GM12878 (cell line): ENCODE measurements at regions not wholly inside any gene's neighbourhood (a gene's known extent, or its start where the extent isn't known, plus 50 kb on each side); places are given as distances from the start of the nearest gene placed in this dataset.

ENCODE experiments used
- ATAC-seq: fragments of 200-7000 bp; cut with Tn5 transposase; 3 replicates; pipeline ENCODE4 v1.9.1; 2020; ENCODE audit warnings: mild to moderate bottlenecking, moderate library complexity
- BruUV-seq: library from RNA; stranded (reverse); fragments of 400-500 nt; replicated peaks from 2 replicates; lab custom pipeline; 2021; lab: Mats Ljungman, UMichigan
- CTCF ChIA-PET: fragments of 300-600 bp; sonication (Branson Sonifier 250); formaldehyde crosslinking; extraction: SDS; loops from one replicate; lab custom pipeline; 2021; ENCODE audit warnings: inconsistent platforms; lab: Yijun Ruan, JAX
- POLR2A ChIA-PET: fragments of 350-600 bp; formaldehyde crosslinking; extraction: SDS; loops from one replicate; lab custom pipeline; 2021; ENCODE audit warnings: inconsistent platforms; lab: Charles Lee
- RAD21 ChIA-PET: fragments of 300-600 bp; sonication (Branson Sonifier 250); formaldehyde crosslinking; loops from one replicate; lab custom pipeline; 2023; ENCODE audit warnings: antibody characterized with exemption; ENCODE audit not compliant: unreplicated experiment; lab: Charles Lee
- SMC1A ChIA-PET: fragments of 300-600 bp; sonication (Branson Sonifier 250); formaldehyde crosslinking; loops from one replicate; lab custom pipeline; 2023; ENCODE audit not compliant: unreplicated experiment, uncharacterized antibody; lab: Charles Lee
- DNase-seq: peaks from one replicate; pipeline ENCODE4 v3.0.0-alpha.2; 2011; ENCODE audit warnings: low read depth, low spot score
- FAIRE-seq: peaks from 3 replicates; lab custom pipeline; 2011; peaks lifted over from hg19 to GRCh38; lab: Jason Lieb, UNC
- H2AFZ ChIP-seq: 2 replicates; pipeline ENCODE4 v1.6.0; 2011; ENCODE audit warnings: low read depth, low read length, control low read depth; ENCODE audit not compliant: control insufficient read depth
- H3K27ac ChIP-seq: 2 replicates; pipeline ENCODE4 v1.5.1; 2011; ENCODE audit warnings: control low read depth; ENCODE audit not compliant: control insufficient read depth, insufficient read depth
- H3K27me3 ChIP-seq, 2 experiments: replicated peaks in 1 of 2; 2 replicates each; pipeline versions ENCODE4 v1.6.0 to v1.6.1; 2011; ENCODE audit warnings: low read length in 1 of 2; ENCODE audit not compliant: control insufficient read depth in 2 of 2, insufficient read depth in 2 of 2
- H3K36me3 ChIP-seq, 2 experiments: 2 replicates each; pipeline ENCODE4 v1.5.1; 2011; ENCODE audit warnings: low read length in 1 of 2; ENCODE audit not compliant: control insufficient read depth in 2 of 2, insufficient read depth in 2 of 2
- H3K4me1 ChIP-seq: 2 replicates; pipeline ENCODE4 v1.6.1; 2011; ENCODE audit warnings: mild to moderate bottlenecking, low read length, moderate library complexity, mixed read lengths; ENCODE audit not compliant: control insufficient read depth, insufficient read depth
- H3K4me2 ChIP-seq: 2 replicates; pipeline ENCODE4 v1.6.0; 2011; ENCODE audit warnings: control low read depth; ENCODE audit not compliant: control insufficient read depth, insufficient read depth
- H3K4me3 ChIP-seq: fragments of 200-600 bp; sonication (generic); 2 replicates; pipeline ENCODE4 v1.5.1; 2016
- H3K79me2 ChIP-seq: 2 replicates; pipeline ENCODE4 v1.6.0; 2011; ENCODE audit warnings: low read length; ENCODE audit not compliant: control insufficient read depth, insufficient read depth
- H3K9ac ChIP-seq: 2 replicates; pipeline ENCODE4 v1.8.0; 2011; ENCODE audit warnings: low read length, control low read depth, mixed read lengths; ENCODE audit not compliant: control insufficient read depth, insufficient read depth
- H3K9me3 ChIP-seq: replicated peaks from 3 replicates; pipeline ENCODE4 v1.5.1; 2011; ENCODE audit warnings: mild to moderate bottlenecking, low read length; ENCODE audit not compliant: control insufficient read depth, insufficient read depth
- H4K20me1 ChIP-seq: 2 replicates; pipeline ENCODE4 v1.6.0; 2011; ENCODE audit not compliant: control insufficient read depth, insufficient read depth
- BACH1 ChIP-seq: fragments of 450-650 bp; IDR thresholded peaks from 2 replicates; pipeline ENCODE4 v1.6.1; 2017; ENCODE audit warnings: mild to moderate bottlenecking, borderline replicate concordance
- CEBPZ ChIP-seq: fragments of 150-350 bp; IDR thresholded peaks from 2 replicates; pipeline ENCODE4 v1.6.1; 2016; ENCODE audit warnings: low read depth, low read length
- ESRRA ChIP-seq: IDR thresholded peaks from 2 replicates; pipeline ENCODE4 v1.6.1; 2012; ENCODE audit warnings: mild to moderate bottlenecking, low read length, improper control_type of control experiment
- IKZF2 ChIP-seq, 2 experiments: fragments of 450-650 bp; IDR thresholded peaks; 2 replicates each; pipeline ENCODE4 v1.6.1; 2017; ENCODE audit warnings: mild to moderate bottlenecking in 2 of 2, moderate library complexity in 2 of 2
- MTA3 ChIP-seq: IDR thresholded peaks from 2 replicates; pipeline ENCODE4 v1.6.1; 2012; ENCODE audit warnings: low read length, inconsistent platforms, borderline replicate concordance
- NFIC ChIP-seq: IDR thresholded peaks from 2 replicates; pipeline ENCODE4 v1.6.1; 2012; ENCODE audit warnings: low read depth, mild to moderate bottlenecking, inconsistent platforms, low read length, moderate library complexity
- SMAD5 ChIP-seq: IDR thresholded peaks from 2 replicates; pipeline ENCODE4 v1.6.1; 2016; ENCODE audit warnings: antibody characterized with exemption, low read depth
- STAT1 ChIP-seq: fragments of 450-650 bp; conservative IDR thresholded peaks from 2 replicates; pipeline ENCODE4 v1.6.1; 2014; ENCODE audit warnings: antibody characterized with exemption, mild to moderate bottlenecking
- ZNF217 ChIP-seq: fragments of 450-650 bp; IDR thresholded peaks from 2 replicates; pipeline ENCODE4 v1.6.1; 2017; ENCODE audit warnings: antibody characterized with exemption, mild to moderate bottlenecking
- ZNF274 ChIP-seq: IDR thresholded peaks from one replicate; pipeline ENCODE4 v1.8.0; 2011; ENCODE audit not compliant: insufficient read length, insufficient read depth
- WGBS: methylation state at CpG from one replicate; pipeline ENCODE4 v1.1.6; 2016; ENCODE audit warnings: low lambda C conversion rate; ENCODE audit not compliant: insufficient replicate concordance, insufficient coverage; ENCODE audit errors: missing lambda C conversion rate; 5-methylcytosine and 5-hydroxymethylcytosine counted together
- in situ Hi-C: fragments of 300-500 bp; cut with MboI; formaldehyde crosslinking; loops from 9 replicates; pipeline ENCODE4 v1.14.3; 2018; ENCODE audit warnings: mixed read lengths
- intact Hi-C: fragments of 100-400 bp; cut with micrococcal nuclease; formaldehyde crosslinking; loops from one replicate; pipeline ENCODE4 v1.14.2; 2022; ENCODE audit not compliant: unreplicated experiment
- TF ChIP-seq, protein P1 (sequence below): fragments of 450-650 bp; formaldehyde crosslinking; IDR thresholded peaks from 2 replicates; pipeline ENCODE4 v1.4.0; 2020; ENCODE audit warnings: mild to moderate bottlenecking, moderate library complexity
- TF ChIP-seq, protein P2 (sequence below): fragments of 450-650 bp; formaldehyde crosslinking; IDR thresholded peaks from 2 replicates; pipeline ENCODE4 v1.5.0; 2022; ENCODE audit warnings: mild to moderate bottlenecking, missing genetic modification characterization
- TF ChIP-seq, protein P3 (sequence below): fragments of 450-650 bp; IDR thresholded peaks from 2 replicates; pipeline ENCODE4 v1.6.1; 2017; ENCODE audit warnings: mild to moderate bottlenecking, low read depth, inconsistent platforms; ENCODE audit not compliant: poor library complexity, severe bottlenecking

DNA sequence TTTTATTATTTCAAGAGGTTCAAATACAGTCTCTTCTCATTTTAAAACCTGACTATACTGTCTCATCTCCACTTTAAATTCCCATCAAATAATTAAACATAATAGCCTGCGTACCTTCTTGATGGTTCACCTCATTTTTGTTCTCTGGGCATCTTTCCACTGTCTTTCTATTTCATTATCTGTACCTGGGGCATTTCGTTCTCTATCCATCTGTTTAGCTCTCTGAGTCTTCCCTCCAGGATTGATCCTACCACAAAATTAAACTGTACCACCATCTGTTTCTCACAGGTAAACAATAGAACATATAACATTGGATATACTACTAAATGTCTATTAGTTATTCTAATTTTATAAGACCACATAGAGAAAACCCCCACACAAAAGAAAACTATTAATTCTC is 1331.4 kb downstream of the NSUN3 start:
- ChIA-PET RAD21 (no interaction called here), CTCF (no interaction called here), POLR2A (no interaction called here), SMC1A (interaction anchor here (0.8 to 1.2 kb wide), 2 partner anchors 24 to 42 kb away, joined by 3 read pairs; no protein-coding TSS in a partner anchor)
- no peak for DNase-seq
- Histone ChIP-seq H3K4me2 (no peak overlapping the region), H3K36me3 (no peaks in the 10 kb centered on the region), H3K27ac (no peak overlapping the region), H2AFZ (no peak overlapping the region), H3K9ac (no peak overlapping the region), H3K79me2 (no peaks in the 10 kb centered on the region), H3K9me3 (no peaks in the 10 kb centered on the region), H3K27me3 (no peaks in the 10 kb centered on the region), H3K4me1 (no peaks in the 10 kb centered on the region), H3K4me3 (no peak overlapping the region), H4K20me1 (no peaks in the 10 kb centered on the region)
- intact Hi-C loops (no loop called here), in situ Hi-C loops (no loop called here)
- no TSS peak for BruUV-seq
- ATAC-seq = no peak
- FAIRE-seq = no peak
- WGBS = 19% methylated on average over 2 of the region's 2 CpGs
- no peak for TF ChIP-seq STAT1
- TF ChIP-seq, protein P1, sequence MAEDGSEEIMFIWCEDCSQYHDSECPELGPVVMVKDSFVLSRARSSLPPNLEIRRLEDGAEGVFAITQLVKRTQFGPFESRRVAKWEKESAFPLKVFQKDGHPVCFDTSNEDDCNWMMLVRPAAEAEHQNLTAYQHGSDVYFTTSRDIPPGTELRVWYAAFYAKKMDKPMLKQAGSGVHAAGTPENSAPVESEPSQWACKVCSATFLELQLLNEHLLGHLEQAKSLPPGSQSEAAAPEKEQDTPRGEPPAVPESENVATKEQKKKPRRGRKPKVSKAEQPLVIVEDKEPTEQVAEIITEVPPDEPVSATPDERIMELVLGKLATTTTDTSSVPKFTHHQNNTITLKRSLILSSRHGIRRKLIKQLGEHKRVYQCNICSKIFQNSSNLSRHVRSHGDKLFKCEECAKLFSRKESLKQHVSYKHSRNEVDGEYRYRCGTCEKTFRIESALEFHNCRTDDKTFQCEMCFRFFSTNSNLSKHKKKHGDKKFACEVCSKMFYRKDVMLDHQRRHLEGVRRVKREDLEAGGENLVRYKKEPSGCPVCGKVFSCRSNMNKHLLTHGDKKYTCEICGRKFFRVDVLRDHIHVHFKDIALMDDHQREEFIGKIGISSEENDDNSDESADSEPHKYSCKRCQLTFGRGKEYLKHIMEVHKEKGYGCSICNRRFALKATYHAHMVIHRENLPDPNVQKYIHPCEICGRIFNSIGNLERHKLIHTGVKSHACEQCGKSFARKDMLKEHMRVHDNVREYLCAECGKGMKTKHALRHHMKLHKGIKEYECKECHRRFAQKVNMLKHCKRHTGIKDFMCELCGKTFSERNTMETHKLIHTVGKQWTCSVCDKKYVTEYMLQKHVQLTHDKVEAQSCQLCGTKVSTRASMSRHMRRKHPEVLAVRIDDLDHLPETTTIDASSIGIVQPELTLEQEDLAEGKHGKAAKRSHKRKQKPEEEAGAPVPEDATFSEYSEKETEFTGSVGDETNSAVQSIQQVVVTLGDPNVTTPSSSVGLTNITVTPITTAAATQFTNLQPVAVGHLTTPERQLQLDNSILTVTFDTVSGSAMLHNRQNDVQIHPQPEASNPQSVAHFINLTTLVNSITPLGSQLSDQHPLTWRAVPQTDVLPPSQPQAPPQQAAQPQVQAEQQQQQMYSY (CRISPR knock-in tag) = no peak
- no peak for TF ChIP-seq ESRRA
- TF ChIP-seq NFIC = no peak
- no peak for TF ChIP-seq ZNF217
- no peak for TF ChIP-seq CEBPZ
- no peak for TF ChIP-seq BACH1
- TF ChIP-seq MTA3 = no peak
- TF ChIP-seq ZNF274 = no peak
- TF ChIP-seq, protein P2, sequence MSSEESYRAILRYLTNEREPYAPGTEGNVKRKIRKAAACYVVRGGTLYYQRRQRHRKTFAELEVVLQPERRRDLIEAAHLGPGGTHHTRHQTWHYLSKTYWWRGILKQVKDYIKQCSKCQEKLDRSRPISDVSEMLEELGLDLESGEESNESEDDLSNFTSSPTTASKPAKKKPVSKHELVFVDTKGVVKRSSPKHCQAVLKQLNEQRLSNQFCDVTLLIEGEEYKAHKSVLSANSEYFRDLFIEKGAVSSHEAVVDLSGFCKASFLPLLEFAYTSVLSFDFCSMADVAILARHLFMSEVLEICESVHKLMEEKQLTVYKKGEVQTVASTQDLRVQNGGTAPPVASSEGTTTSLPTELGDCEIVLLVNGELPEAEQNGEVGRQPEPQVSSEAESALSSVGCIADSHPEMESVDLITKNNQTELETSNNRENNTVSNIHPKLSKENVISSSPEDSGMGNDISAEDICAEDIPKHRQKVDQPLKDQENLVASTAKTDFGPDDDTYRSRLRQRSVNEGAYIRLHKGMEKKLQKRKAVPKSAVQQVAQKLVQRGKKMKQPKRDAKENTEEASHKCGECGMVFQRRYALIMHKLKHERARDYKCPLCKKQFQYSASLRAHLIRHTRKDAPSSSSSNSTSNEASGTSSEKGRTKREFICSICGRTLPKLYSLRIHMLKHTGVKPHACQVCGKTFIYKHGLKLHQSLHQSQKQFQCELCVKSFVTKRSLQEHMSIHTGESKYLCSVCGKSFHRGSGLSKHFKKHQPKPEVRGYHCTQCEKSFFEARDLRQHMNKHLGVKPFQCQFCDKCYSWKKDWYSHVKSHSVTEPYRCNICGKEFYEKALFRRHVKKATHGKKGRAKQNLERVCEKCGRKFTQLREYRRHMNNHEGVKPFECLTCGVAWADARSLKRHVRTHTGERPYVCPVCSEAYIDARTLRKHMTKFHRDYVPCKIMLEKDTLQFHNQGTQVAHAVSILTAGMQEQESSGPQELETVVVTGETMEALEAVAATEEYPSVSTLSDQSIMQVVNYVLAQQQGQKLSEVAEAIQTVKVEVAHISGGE (CRISPR knock-in tag) = no peak
- TF ChIP-seq IKZF2 (IDR thresholded peaks at IDR 0.05) = no peak
- TF ChIP-seq SMAD5 = no peak
- TF ChIP-seq, protein P3, sequence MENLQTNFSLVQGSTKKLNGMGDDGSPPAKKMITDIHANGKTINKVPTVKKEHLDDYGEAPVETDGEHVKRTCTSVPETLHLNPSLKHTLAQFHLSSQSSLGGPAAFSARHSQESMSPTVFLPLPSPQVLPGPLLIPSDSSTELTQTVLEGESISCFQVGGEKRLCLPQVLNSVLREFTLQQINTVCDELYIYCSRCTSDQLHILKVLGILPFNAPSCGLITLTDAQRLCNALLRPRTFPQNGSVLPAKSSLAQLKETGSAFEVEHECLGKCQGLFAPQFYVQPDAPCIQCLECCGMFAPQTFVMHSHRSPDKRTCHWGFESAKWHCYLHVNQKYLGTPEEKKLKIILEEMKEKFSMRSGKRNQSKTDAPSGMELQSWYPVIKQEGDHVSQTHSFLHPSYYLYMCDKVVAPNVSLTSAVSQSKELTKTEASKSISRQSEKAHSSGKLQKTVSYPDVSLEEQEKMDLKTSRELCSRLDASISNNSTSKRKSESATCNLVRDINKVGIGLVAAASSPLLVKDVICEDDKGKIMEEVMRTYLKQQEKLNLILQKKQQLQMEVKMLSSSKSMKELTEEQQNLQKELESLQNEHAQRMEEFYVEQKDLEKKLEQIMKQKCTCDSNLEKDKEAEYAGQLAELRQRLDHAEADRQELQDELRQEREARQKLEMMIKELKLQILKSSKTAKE = no peak
